Myocyte (in vitro differentiated cells): ENCODE measurements at regions not wholly inside any gene's neighbourhood (a gene's known extent, or its start where the extent isn't known, plus 50 kb on each side); places are given as distances from the start of the nearest gene placed in this dataset.
"Not testable (repeated sequence)": the region's sequence is repeated elsewhere in the genome, so short reads cannot be mapped to it uniquely, and the experiment has no call there.

Experiments used
- DNase-seq: peaks from one replicate; pipeline ENCODE4 v3.0.0-alpha.2; 2012; ENCODE audit warnings: low read depth

DNA sequence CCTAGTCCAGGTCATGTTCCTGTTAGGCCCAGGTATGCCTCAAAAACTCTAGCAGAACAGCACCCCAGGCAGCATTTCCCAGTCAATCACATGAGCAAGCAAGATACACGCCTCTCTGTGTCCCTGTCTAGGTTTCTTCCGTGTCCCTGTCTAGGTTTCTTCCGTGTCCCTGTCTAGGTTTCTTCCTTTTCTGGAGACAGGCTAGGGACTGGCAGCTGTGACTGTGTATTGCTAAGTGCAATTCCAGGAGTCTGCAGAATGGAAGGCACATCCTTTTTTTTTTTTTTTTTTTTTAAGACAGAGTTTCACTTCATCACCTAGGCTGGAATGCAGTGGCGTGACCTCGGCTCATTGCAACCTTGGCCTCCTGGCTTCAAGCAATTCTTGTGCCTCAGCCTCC, 77.6 kb downstream of the SETD4 start:
- DNase-seq, result no peak

DNA sequence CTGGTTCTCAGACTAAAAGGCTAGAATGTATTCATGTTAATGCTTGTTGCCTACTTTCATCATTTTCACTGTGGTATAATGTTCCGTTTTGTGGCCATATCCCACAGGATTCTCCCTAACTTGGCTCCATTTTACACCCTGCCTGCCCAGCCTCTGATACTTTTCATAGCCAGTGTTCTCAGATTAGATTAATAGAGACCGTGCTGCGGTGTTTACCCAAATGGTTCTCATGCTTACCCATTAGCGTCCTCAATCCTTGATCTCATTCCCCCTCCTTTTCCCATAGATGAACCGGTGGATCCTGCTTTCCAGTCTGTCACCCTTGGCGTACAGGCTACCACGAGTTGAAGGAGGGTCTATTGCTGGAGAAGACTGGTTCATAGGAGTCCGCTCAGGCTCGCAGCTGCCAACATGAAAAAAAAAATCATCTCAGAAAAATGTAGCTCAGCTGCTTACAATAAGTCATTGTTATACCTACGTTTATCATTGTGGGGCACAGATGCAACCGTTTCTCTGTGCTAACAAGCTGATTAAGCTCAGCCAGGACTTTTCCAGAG, 78.7 kb downstream of the SETD4 start:
- peak; percentile 33 for DNase-seq

DNA sequence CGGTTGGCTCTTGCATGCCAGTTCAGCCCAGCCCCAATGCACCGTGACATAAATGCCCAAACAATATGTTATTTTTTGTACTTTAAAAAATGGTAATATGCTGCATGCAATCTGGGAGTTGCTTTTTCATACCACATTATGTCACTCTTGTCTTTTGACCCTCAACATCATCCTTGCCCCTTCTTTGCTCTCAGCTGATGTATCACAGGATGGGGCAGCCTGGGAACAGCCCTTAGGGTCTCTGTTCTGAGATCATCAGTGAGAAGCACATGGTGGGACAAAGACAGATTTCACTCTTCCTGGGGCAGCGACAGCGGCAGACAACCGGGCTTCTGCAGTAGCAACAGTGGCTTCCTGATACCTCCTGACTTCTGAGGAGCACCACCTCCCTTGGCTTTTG, 79.5 kb downstream of the SETD4 start:
- no peak for DNase-seq

DNA sequence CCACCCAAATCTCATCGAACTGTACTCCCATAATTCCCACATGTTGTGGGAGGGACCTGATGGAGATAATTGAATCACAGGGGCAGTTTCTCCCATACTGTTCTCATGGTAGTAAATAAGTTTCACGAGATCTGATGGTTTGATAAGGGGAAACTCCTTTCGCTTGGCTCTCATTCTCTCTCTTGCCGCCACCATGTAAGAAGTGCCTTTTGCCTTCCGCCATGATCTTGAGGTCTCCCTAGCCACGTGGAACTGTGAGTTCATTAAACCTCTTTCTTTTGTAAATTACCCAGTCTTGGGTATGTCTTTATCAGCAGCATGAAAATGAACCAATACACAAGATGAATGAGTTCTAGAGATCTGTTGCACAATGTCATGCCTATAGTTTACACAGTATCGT, 82.5 kb downstream of the SETD4 start:
- not testable (repeated sequence) for DNase-seq

DNA sequence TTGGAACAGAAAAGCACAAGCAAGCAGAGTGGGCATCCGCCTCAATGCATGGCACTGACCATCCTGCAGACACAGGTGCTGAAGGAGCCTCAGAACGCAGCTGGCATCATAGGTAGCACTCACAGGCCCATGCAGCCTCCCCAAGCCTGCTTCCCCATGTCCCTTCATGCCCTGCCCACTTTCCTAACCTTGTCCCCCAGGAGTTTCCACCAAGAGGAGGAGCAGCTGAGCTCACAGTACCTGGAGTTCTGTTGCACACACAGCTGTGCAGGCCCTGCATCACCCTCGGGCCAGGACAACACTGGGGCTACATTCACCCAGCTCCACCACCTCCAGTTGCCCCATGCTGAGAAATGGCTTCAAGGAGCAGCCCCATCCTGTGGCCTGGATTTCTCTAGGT, 83.4 kb downstream of the SETD4 start:
- DNase-seq, result no peak

DNA sequence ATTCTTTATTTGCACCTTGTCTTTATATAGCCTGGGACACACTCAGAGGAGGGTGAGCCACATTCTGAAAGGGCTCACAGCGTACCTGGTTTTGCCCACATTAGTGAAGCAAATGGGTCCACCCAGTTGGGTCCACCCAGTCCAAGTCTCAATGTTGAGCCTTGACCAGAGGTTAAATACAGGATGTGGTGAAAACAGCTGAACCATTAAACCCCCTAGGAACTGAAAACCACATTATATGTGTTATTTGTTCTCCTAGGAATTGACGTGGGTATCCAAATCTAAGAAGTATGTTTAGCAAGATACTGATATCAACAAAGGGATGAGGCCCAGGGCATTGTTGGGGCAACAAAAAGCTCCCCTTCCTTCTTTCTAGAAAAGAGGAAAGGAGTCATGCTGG, 83.8 kb downstream of the SETD4 start:
- peak; percentile 14 for DNase-seq

GRCh38 chr21:35974775-35975174, 85.6 kb downstream of the SETD4 start:
- DNase-seq, result peak; percentile 44

DNA sequence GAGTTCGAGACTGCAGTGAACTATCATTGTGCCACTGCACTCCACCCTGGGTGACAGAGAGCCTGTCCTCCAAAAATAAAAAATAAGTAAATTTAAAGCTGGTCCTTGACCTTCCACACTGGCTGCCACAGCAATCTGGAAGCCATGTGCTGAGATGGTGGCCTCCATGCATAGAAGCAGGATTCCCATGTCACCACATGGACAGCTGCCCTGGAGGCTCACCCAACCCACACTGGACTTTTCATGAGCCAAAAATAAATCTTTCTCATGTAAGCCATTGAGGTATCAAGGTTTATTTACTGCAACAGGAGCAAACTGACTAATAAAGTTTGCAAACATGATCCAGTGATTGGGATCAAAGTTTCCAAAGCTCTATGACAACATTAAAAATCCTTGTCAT, 88.5 kb downstream of the SETD4 start:
- DNase-seq, result peak; percentile 89

DNA sequence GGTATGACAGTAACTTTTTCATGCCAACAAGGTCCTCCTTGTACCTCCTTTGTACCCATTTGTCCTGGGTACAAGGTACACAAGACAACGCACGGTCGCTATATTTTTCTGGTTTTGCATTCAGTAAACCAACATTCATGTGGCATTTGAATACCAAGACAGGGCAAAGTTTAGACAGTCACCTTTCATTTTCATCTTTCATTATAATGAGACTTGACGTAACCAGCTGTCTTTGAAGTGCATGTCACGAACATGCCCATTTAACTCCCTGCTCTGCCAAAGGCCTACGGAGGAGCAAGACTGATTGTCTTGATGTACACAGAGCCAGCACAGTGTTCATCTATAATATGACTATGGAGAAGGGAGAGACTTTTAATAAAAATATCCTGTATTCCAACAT, 91.0 kb downstream of the SETD4 start:
- DNase-seq, result no peak

DNA sequence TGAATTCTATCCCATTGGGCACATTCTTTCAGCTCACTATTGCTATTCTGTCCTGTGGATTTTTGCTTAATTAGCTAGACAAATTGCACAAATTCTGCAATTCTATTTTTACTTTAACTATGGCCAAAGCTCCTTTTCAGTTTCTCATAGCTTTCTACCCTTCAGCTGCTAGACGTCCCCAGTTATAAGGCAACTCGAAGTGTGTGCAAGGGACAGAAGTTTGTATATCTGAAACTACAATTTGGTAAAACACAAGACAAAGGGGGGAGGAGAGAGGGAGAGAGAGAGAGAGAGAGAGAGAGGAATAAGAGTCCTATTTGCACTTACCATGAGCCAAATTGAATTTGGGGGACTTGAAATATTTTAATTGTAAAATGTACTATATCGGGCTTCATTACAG, 91.8 kb downstream of the SETD4 start:
- DNase-seq, result no peak

- DNase-seq, result no peak
These were observed 94.6 kb downstream of the SETD4 start for GRCh38 chr21:35965699-35966098.

DNA sequence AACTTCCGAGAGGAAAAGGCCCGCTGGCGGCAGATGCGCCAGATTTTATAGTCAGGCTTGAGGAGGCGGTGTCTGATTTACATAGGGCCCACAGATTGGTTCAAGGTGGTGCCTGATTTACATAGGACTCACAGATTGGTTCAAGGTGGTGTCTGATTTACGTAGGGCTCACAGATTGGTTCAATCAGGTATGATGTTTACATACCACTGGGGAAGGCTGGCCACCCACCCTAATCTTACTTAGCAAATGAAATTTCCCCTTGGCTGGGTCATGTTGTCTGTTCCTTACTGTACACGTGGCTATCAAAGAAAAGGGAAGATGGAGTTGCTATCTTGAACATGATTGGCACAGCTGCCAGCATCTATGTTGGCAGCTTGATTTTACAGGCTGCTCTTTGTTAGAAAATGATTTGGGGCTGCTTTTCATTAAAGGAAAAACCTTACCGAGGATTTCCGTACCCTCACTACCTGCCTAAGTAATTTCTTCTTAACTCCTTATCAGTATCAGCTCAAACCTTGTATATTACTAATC, 96.3 kb downstream of the SETD4 start:
- no peak for DNase-seq

- DNase-seq, result no peak
These were observed 97.4 kb downstream of the SETD4 start for GRCh38 chr21:35962917-35963316.

GRCh38 chr21:35954066-35954465, 106.3 kb downstream of the SETD4 start:
- DNase-seq, result no peak

DNA sequence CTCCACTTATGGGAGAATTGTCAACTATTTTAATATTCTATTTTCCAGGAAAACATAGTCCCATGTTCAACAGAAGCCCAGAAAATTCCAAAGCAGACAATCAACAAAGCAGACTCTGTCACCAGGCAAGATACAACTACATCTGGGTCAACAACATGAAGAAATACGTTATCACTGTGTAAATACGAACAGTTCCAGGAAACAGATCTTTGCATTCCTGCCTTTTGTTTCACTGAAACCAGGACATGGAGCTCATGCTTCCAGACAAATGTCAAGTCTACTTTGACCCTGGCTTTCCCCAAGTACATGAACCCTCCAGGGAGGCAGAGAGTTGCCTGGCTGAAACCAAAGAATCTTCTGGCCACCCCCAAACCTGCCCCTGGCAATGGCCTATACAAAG, 106.7 kb downstream of the SETD4 start:
- DNase-seq, result no peak

GRCh38 chr21:35952651-35953340, 107.5 kb downstream of the SETD4 start:
- no peak for DNase-seq

DNA sequence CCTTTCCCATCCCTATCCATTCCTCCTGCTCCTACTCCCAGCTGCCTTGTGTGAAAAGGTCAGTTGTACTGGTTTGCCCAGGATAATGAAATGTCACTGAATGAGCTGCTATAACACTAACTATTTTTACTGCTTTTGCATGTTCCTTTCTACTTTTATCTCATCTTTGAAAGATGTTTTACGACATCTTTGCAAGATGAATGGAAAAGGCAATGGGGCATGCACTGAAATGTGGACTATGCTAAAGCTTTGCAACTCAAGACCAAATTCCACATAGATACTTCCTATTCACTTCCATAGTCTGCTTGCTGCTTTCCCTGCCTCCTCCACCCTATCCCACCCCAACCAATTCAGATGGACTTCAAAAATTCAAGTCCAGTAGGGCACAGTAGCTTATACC, 111.3 kb downstream of the SETD4 start:
- DNase-seq, result no peak

- DNase-seq, result no peak
These were observed 115.1 kb downstream of the SETD4 start for GRCh38 chr21:35945089-35945671.

DNA sequence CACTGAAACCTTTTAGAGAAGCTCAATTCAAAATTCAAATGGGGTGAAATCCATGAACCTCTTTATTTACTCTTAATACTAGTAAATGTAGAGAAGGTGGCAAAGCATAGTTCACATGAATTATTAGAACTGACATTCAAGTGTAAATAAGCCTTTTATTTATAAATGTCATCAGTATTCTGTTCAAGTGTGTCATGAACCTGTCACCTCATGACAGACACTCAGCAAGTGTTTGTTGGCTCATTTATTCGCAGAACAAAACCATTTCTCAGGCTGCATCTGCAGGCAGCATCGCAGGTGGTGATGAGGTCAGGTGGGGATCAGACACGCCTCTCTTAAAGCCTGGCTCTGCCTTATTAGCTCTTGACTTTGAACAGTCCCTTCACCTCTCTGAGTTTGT, 116.6 kb downstream of the SETD4 start:
- DNase-seq, result no peak

- DNase-seq, result no peak
These were observed 117.8 kb downstream of the SETD4 start for GRCh38 chr21:35942211-35943144.

- DNase-seq, result peak; percentile 77
These were observed 120.0 kb downstream of the SETD4 start for GRCh38 chr21:35940074-35940927.
